ENCODE measurements at regions not wholly inside any gene's neighbourhood (a gene's known extent, or its start where the extent isn't known, plus 50 kb on each side); places are given as distances from the start of the nearest gene placed in this dataset.

DNA sequence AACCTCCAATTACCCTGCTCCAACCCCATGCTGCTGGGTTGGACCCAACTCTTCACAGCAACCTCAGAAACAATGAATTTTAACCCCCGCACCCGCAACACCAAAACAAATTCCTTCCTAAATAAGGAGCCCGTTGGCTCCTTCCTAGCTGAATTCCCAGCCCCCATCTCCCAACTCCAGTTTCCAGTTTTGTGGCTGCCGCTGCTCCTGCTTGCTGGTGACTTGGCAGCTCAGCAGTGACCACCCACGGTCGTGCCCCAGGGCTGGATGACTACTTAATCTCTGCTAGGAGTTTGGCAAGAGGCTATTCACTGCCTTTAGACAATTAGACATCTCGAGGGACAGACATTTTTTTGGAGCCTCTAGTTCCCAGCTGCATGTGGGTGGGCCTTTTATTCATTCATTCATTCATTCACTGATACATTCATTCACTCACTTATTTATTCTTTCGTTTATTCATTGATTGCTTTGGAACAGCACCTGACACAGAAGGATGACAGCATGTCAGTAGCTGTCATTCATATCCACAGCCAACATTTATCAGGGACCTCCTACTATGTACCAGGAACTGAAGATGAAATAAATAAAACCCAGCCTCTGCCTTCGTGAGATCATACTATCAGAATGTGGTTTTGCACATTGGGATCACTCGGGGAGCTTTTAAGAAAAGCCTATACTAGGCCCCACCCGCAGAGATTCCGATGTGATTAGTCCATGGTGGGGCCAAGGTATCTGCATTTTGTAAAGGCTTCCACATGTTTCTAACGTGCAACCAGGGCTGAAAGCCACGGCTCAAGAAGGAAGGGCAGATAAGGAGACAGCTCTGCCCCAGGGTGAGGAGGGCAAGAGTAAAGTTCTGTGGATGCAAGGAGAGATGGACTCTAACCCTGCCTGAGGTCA is 256.5 kb downstream of the SHQ1 start:
- DNase-seq: peak; percentile 42 to 74 (median 59)

DNA sequence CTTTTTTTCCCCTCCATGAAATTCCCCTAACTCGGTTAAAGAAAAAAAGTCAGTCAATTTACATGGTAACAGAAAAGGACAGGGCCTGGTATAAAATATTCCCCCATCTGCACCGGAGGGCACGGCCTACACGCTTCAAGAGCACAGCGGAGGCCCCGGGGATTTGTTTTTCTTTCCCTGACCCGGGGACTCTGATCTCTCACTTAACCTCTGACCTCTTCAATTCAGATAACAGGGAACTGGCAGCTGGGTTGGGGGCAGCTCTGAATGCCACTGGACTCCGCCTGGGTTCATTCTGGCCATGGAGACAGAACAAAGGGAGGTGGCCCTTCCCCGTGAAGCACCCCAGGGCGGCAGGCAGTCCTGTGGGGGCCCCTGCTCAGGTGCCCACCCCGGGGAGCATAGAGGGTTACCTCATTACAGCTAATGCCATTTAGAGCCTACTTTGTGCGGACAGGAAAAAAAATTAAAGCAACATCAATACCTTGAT is 257.5 kb downstream of the SHQ1 start:
- no peak for DNase-seq

- DNase-seq: no peak
These were observed 261.0 kb downstream of the SHQ1 start for GRCh38 chr3:72587282-72587681.

DNA sequence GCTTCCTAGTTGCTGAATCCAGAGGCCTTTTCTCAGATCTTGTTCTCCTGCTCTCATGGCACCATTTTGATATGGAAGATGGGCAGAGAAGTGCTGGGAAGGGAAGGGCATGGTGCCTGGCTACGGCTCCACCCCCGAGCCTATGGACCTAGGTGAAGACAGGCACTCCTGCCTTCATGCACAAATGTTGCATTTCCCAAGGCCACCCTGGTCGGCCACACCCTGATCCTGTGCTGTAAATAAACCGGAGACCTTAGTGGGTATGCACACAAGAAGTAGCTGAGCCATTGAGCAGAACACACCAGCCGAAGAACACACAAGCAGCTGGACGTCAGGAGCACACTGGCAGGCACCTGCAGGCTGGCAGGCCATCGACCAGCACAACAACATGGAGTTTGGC is 261.6 kb downstream of the SHQ1 start:
- no peak for DNase-seq

GRCh38 chr3:72585966-72586365 is 262.3 kb downstream of the SHQ1 start:
- no peak for DNase-seq

DNA sequence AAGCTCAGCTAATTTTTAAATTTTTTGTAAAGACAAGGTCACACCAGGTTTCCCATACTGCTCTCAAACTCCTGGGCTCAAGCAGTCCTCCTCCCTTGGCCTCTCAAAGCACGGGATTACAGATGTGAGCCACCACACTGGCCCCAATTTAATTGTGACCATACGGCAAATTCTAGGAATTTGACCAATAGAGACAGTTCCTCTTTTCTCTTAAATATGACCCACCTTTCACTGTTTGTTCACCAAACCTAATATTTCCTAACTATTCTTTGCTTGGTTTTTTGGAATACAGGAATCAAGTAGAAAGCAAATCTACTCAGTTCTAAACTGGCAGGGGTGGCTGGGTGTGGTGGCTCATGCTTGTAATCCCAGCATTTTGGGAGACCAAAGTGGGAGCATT is 264.0 kb downstream of the SHQ1 start:
- no peak for DNase-seq

DNA sequence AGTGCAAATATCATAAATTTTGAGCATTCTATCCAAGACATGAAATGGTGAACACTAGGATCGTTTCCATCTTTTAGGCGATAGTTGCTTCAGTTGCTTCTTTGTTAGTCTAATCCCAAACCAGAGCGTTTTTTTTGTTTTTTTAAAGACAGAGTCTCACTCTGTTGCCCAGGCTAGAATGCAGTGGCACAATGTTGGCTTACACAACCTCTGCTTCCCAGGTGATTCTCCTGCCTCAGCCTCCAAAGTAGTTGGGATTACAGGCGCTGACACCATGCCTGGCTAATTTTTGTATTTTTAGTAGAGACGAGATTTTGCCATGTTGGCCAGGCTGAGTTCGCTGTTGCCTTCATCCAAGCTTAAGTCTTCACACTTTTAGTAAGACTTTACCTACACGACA is 265.3 kb downstream of the SHQ1 start:
- DNase-seq: no peak

DNA sequence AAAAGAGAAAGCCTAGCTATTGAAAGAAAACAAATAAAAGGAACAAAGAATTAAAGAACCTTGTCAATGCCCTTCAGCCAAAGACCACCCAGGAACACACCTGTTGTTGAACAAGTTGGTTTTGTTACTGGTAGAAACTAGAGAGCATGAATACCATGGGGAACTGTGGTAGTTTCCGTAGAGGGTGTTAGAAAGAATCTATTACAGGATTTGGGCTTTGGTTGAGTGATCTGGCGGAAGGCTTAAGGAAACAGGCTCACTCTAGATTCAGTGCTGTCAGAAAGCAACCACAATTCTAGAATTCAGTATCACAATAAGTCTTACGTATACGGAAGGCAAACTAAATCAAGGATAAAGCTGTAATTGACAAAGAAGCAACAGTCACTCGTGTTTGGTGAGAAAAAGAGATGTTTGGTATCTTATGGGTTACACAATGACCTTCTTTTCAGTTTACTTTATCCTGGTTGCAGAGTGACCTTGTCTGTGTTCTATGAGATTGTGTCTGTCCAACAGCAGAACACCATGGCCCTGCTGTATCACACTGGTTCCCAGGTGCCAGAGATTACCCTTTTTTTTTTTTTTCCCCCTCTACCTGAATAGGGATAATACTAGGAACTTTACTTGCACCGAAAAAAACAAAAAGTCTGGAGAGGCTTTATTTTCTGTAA is 265.9 kb downstream of the SHQ1 start:
- no peak for DNase-seq

DNA sequence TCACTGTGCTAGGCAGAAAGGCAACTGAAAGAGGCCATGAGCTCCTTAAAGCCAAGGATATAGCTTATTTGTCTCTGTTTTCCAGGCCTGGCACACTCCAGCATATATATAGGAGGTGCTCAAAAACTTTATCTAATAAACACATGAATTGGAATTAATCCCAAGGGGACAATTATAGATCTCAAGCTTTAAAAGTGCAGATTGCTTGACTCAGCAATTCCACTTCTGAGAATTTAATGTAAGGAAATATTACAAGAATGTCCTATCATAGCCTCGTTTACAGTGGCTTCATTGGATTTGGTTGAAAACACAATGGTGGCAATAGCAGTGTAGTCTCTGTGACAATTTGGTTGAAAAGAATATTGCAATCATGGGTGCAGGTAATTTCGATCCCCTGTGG is 267.3 kb downstream of the SHQ1 start:
- no peak for DNase-seq

- DNase-seq: no peak
These were observed 267.9 kb downstream of the SHQ1 start for GRCh38 chr3:72580246-72580756.

DNA sequence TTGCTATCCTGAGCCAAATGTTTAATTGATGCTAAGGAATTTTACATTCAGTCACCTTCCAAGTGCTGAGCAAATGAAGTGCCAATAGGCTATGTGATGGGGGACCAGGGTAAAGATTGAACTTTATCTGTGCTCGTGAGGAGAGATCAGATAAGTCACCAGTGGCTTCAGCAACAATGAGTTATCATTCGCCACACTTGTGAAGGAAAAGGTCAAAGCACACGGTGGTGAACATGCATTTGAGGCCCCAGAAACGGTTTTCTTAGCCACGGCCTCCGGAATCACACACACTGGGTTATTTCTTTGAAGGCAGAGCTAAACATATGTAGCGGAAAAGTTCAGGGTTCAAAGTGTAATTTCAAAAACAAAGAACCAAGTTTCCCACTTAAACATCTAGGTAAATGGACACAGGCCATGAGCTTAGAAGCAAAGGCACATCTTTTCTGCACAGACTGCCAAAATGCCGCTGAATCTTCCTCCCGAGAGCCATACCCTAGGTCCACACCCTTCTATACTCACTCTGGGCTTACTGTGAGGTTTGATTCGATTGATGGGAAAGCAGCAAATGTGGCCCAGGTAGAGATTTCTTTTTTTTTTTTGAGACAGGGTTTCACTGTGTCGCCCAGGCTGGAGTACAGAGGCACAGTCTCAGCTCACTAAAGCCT is 268.5 kb downstream of the SHQ1 start:
- DNase-seq: no peak

DNA sequence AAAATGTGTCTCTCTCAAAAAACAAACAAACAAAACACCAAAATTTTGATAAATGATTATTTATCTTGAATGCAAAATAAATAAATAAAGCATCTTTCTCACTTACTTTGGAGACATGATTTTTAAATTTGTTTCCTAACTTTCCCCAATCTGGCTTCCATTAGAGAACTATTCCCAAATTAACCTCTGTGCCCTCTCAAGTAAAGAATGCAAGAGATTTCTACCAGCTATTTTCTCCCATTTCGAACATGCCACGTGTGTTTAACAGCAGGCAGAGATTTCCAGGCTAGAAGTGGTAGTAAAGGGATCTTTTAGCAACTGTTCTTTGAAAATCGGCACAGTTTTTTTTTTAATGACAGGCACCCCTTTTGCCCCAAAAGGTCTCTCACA is 269.1 kb downstream of the SHQ1 start:
- no peak for DNase-seq

- peak in 1 of 4 experiments; percentile 26 for DNase-seq
These were observed 271.1 kb downstream of the SHQ1 start for GRCh38 chr3:72577190-72577589.

DNA sequence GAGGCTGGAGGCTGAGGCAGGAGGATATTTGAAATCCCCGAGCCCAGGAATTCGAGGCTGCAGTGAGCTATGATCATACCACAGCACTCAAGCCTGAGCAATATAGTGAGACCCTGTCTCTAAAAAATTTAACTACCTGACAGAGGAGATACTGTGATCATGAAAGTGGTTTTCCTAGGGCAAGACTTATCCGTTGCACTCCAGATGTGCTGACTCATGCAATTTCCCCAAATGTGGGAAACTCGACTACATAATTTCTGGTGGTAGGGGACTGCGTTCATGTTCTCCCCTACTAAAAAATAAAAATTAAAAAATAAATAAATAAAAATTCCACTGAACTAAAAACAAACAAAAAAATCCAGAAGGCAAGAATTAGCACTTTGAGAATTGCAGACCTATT is 271.7 kb downstream of the SHQ1 start:
- DNase-seq: no peak

DNA sequence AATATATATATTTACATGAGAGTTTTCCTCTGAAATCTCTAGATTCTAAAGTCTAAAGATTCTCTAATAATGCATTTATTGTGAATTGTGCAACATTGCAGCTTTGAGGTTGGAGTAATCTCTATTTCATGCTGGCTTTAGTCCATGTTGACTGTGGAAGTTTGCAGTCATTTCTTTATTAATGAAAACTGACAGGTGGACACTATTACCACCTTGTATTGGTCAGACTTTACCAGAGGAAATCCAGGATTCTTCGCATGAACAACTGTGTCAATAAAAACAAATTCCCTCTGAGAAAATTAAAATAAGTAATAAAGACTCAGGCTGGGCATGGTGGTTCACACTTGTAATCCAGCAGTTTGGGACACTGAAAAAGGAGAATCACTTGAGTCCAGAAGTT is 274.1 kb downstream of the SHQ1 start:
- DNase-seq: no peak

- DNase-seq: no peak
These were observed 275.2 kb downstream of the SHQ1 start for GRCh38 chr3:72573051-72573450.

DNA sequence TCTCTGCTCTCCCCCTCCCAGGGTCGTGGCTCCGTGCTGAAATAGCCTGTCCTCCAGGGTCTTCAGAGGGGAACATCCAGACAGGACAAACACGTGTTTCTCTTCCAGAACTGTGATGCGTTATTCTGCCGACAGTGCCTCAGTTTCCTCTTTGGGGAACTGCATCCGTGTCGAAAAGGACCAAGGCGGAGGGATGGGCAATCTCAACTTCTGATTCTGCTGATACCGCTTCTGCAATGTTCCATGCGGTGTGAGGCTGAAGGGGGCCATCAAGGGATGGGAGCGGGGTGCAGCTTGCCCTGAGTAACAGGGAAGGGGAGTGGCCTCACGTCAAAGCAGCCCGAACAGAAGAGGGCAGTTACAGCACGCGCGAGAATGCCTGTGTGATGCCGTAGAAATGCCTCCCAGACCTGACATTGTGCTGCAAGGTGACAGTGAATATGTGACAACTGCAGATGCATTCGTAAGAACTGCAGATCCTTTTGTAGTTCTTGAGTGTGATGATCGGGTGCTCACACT is 275.7 kb downstream of the SHQ1 start:
- no peak for DNase-seq

- DNase-seq: no peak
These were observed 276.6 kb downstream of the SHQ1 start for GRCh38 chr3:72571638-72572114.

- DNase-seq: no peak
These were observed 277.2 kb downstream of the SHQ1 start for GRCh38 chr3:72571052-72571451.

DNA sequence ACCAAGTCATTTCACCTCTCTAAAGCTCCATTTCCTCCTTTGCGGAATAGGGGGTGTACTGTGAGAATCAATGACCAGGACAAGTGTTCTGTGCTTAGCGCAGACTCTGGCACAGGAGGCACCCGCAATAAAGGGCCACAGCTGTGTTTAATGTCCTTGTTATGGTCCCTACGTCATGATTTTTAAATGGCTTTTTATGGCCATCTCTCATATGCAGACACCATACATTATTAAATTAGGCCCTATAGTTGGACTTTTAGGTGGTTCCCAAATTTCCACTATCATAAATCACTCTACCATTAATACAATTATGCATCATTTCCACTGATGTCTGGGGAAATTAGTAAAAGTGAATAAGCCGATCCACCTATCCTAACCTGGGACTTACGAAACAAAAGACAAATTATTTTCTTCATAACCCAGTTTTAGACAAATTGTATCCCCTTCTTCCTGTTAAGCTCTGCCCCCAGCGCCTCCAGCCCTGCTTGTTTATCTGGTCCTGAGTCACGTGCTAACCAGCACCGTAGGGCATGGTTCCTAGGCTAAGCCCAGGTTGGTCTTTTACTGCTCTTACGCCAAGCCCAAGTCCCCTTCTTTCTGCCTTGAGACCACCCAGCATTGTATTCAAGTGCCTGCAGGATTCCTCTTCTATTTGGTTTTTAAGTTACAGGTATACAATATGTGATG is 278.3 kb downstream of the SHQ1 start:
- DNase-seq: no peak

DNA sequence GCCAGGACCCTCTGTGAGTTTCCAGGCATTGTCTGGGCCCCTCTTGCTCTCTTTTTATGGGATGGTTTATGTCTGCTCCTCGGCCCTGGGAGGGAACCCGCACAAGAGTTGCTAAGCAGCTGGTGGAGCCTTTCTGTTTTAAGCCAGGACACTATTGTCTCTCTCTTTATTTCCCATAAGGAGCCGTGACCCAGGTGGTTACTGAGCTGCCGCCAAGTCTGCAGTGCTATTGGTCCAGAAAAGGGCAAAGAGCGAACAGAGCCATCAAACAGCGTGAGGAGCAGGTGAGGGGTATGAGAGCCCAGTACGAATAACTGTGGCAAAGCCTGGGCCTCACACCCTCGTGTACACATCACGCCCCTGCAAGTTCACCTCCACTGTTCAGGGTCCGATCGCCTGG is 280.2 kb downstream of the SHQ1 start:
- DNase-seq: no peak

- peak; percentile 37 to 68 (median 61) for DNase-seq
These were observed 280.8 kb downstream of the SHQ1 start for GRCh38 chr3:72567474-72567873.
